Erythroblast (primary cell): ENCODE measurements at regions not wholly inside any gene's neighbourhood (a gene's known extent, or its start where the extent isn't known, plus 50 kb on each side); places are given as distances from the start of the nearest gene placed in this dataset.

Experiments used
- DNase-seq, 2 experiments: peaks; one replicate each; lab custom pipeline; 2025; lab: John Stamatoyannopoulos, UW
- GATA1 ChIP-seq: IDR thresholded peaks from 2 replicates; pipeline ENCODE4 v1.6.1; 2011; ENCODE audit warnings: low read depth, mild to moderate bottlenecking, control low read depth, low read length, moderate library complexity
- POLR2A ChIP-seq: IDR thresholded peaks from 2 replicates; pipeline ENCODE4 v1.6.1; 2011; ENCODE audit warnings: mild to moderate bottlenecking, low read length

DNA sequence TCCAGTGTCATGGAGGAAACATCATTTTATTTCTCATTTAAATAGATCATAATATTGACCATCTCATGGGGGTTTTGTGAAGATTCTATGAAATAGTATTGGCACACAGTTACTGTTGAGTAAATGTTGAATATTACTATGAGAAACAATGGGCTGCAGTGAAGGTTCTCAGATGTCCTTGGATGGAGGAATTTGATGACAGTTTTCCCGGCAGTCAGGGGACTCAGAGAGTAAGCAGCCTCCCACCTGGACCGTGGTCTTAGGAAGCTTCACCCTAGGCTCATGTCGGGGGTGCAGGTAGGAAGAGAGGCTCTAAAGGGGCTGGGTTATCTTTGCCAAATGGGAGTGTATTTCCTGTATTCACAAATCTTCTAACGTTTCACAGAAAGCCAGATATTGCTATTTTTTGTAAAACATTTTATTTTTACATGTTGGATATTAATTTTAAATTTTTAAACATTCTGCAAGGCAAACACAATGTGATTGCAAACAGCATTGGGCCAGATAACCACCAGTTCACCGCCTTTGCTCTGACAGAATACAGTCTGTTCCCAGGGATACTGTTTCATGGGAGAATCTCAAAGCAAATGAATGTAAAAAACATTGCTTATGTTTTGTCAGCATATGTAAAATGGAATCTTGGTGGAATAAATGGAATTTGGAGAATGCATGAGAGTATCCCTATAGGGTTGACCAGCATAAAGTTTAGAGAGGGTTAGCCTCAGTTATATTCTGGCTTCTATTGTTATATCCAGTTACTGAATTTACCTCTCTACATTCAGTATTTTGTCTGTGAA is 380.8 kb upstream of the TMEM132C start:
- TF ChIP-seq POLR2A (no peak), GATA1 (no peak)
- no peak for DNase-seq

- DNase-seq, result no peak
- TF ChIP-seq POLR2A (no peak), GATA1 (no peak)
Measured at GRCh38 chr12:127886827-127887226, 380.1 kb upstream of the TMEM132C start.

DNA sequence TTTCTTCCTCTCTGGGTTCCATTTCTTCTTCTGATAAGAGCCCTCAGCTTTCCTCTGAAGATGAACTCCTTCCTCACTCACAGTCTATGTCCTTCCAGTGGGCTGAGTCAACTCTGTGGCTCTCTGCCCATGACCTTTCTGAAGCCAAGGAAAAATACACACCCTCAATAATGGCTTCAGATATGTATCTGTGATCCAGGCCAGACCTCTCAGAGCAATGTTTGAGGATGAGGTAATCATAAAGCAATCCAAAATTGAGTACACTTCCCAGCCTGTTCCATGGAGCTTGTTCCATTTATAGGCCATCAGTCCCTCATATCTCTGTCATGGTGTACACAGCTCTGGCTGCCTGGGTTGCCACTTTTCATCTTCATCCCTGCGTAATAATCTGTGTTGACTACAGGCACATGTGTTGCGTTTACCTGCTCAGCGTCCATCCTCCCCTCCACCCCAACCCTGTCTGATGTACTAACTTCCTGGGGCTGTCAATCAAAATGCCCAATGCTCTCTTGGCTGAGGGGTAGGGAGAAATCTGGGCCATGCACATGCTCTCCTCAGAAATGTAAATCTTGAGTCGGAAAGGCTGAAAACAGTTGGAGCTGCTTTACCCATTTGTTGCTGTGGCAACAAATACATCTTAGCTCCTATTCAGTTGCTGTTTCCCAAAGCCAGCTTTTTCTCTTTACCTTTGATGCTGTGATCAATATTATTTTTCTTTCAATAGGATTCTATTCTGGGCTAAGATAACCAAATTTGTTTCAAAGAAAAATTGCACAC is 377.8 kb upstream of the TMEM132C start:
- no peak for DNase-seq
- TF ChIP-seq GATA1 (no peak), POLR2A (no peak)

DNA sequence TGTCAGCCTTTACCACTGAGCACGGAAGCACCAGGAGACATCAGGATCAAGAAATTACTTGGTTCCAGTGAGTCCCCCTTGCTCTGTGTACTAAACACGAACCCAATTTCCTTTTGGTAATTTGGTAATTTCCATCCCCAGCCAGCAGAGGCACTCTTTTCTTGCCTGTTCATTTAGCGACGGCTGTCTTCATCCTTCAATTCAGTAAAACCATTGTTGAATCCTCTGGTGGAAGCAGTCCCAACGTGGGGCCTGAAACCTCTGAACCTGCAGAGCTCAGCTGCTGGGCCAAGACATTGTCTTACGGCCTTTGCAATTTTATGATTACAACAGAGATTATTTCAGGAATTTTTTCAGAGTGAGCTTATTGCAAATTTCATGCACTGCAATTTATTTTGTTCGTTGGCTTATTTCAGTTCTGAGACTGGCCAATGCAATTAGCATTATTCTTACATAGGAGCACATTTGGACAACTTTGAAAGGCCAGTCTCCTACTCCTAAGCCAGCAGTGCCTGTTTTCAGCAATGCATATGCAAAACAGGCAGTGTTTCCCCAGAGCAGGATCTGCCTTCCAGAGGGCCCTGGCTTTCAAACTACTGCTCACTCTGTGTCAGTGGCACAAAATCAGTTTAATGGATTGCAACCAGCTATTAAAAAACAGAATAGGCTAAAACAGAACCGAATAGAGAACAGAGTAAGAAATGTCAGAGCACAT is 372.9 kb upstream of the TMEM132C start:
- peak in 1 of 2 experiments; percentile 2 for DNase-seq
- TF ChIP-seq GATA1 (no peak), POLR2A (no peak)

DNA sequence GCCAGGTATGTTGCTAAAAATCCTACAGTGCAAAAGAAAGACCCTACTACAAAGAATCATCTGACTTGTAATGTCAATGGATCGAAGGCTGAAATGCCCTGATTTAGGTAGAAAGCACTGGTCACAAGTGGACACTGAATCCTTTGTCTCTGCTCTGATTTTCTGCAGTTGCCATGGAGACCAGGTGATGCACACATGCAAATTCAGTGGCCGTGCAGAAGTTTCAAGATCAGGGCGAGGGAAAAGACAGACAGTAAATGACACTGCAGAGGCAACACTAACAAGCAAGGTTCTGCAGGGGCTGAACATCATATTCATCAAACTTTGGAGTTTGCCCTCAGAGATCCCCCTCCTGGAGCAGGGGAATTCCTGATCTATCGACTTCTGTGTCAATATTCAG is 370.3 kb upstream of the TMEM132C start:
- TF ChIP-seq POLR2A (no peak), GATA1 (no peak)
- DNase-seq, result no peak

- DNase-seq, result no peak
- TF ChIP-seq GATA1 (no peak), POLR2A (no peak)
Measured at GRCh38 chr12:127898616-127899015, 368.4 kb upstream of the TMEM132C start.

DNA sequence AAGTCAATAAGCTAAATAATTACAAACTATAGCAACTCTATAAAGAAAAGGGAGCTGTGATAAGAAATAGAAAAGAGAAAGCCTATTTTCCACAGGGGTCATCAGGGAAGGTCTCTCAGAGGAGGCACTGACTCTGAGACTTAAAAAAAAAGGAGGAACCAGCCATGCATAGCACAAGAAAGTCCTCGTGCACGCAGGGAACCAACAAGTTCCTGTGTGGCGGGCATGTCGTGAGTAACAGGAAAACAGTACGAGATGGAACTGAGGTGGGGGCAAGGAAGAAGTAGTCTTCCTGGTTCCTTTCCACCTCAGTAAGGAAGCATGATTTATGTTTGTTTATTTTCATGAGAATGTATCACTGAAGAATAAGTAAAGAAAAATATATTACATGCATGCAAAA is 367.0 kb upstream of the TMEM132C start:
- DNase-seq, result no peak
- TF ChIP-seq GATA1 (no peak), POLR2A (no peak)

- no peak for TF ChIP-seq POLR2A
- TF ChIP-seq GATA1, result no peak
- no peak for DNase-seq
Measured at GRCh38 chr12:127900386-127900785, 366.6 kb upstream of the TMEM132C start.

DNA sequence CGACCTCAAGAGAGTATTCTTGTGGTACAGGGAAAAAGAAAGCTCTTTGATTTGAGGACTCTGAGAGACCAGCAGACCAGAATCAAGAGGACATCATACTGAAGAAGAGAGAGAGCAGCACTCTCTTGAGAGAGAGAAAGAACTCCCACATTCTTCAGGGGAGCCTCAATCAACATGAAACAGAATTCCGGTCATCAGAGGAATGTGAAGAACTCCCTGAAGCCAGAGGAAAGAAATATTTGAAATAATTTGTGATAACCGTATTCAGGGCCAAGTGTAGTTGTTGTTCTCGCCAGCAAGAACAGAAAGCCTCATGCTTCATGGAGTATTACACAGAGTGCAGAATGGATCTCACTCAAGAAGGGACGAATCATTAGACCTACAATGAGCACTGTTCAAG is 363.8 kb upstream of the TMEM132C start:
- no peak for DNase-seq
- TF ChIP-seq POLR2A (no peak), GATA1 (no peak)

DNA sequence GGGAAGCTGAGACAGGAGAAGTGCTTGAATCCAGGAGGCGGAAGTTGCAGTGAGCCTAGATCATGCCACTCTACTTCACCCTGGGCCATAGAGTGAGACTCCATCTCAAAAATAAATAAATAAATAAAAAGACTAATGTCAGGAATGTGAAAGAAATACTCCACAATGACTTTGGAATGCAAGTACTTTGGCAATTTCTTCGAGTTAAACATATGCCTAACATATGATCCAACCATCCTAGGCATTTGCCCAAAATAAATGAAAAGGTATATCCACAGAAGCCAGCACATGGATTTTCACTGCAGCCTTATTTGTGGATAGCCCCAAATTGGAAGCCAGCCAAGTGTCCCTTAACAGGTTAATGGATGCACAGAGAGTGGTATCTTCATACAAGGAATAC is 357.9 kb upstream of the TMEM132C start:
- TF ChIP-seq GATA1 (no peak), POLR2A (no peak)

GRCh38 chr12:127911291-127911690 is 355.7 kb upstream of the TMEM132C start:
- no peak for TF ChIP-seq GATA1
- no peak for TF ChIP-seq POLR2A
- DNase-seq, result no peak

More for the DNA sequence above, 357.9 kb upstream of the TMEM132C start:
- DNase-seq, result no peak

DNA sequence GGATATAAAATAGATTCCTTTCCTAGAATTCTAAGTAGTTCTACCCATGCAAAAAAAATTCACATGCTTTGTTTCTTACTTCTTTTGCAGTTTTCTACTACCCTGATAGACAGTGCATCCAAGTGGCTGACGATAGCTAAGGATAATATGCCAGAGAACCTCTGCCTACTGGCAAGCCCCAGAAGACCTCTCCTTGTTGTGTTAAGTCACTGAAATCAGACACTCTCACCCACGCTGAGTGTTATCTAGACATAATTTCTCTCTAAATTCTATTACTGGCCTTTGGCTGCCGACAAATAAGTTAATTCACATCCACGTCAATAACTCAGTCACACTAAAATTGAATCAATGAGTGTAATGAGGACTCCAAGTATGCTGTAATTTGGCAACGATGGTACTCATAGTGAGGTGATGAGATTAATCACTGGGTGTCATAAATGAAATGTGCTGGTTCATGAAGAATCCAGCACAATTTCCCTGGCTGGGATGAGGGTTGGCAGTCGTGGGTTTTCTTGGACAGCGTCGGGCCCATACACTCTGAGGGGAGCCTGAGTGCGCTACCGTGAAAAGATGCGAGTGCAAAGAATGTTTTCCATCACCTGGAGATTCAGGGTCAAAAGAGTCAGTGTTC is 354.8 kb upstream of the TMEM132C start:
- no peak for DNase-seq
- TF ChIP-seq GATA1 (no peak), POLR2A (no peak)

DNA sequence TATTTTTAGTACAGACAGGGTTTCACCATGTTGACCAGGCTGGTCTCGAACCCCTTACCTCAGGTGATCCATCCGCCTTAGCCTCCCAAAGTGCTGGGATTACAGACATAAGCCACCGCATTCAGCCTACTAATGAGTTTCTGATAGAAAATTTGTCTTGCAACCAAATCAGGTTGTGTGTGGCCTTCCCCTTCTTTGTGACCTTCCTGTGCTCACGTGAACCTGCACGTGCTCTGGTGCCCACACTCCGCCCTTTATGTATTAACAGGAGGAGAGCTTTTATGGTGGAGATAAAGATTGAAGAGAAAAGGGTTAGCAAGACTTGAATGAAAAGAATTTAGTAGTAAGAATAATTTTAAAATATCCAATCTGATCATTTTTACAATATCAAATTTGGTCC is 343.5 kb upstream of the TMEM132C start:
- DNase-seq, result no peak
- TF ChIP-seq POLR2A, result no peak
- no peak for TF ChIP-seq GATA1
